Neuronal stem cell (in vitro differentiated cells): ENCODE measurements at regions not wholly inside any gene's neighbourhood (a gene's known extent, or its start where the extent isn't known, plus 50 kb on each side); places are given as distances from the start of the nearest gene placed in this dataset.
"Not testable (repeated sequence)": the region's sequence is repeated elsewhere in the genome, so short reads cannot be mapped to it uniquely, and the experiment has no call there.

Experiments
- DNase-seq: peaks from one replicate; pipeline ENCODE4 v3.0.0-alpha.2; 2013; ENCODE audit warnings: low spot score
- H2AFZ ChIP-seq: one replicate; pipeline ENCODE4 v1.6.1; 2013; ENCODE audit warnings: mild to moderate bottlenecking, low read length, inconsistent platforms
- H2AK5ac ChIP-seq: 2 replicates; pipeline ENCODE4 v1.6.1; 2013; ENCODE audit warnings: low read depth, mild to moderate bottlenecking, inconsistent platforms, low read length, moderate library complexity, mixed read lengths
- H2BK120ac ChIP-seq: 2 replicates; pipeline ENCODE4 v1.6.1; 2013; ENCODE audit warnings: low read depth, mild to moderate bottlenecking, inconsistent platforms, low read length, moderate library complexity, mixed read lengths
- H2BK12ac ChIP-seq: one replicate; pipeline ENCODE4 v1.6.1; 2013; ENCODE audit warnings: low read length, inconsistent platforms
- H2BK15ac ChIP-seq: 2 replicates; pipeline ENCODE4 v1.6.1; 2013; ENCODE audit warnings: mild to moderate bottlenecking, low read length, inconsistent platforms, mixed read lengths
- H2BK5ac ChIP-seq: one replicate; pipeline ENCODE4 v1.6.1; 2013; ENCODE audit warnings: inconsistent platforms, mild to moderate bottlenecking, low read length, moderate library complexity
- H3K14ac ChIP-seq: one replicate; pipeline ENCODE4 v1.6.1; 2013; ENCODE audit warnings: low read length, inconsistent platforms
- H3K18ac ChIP-seq: 2 replicates; pipeline ENCODE4 v1.6.1; 2013; ENCODE audit warnings: low read length, inconsistent platforms
- H3K23ac ChIP-seq: 2 replicates; pipeline ENCODE4 v1.6.1; 2013; ENCODE audit warnings: low read depth, mild to moderate bottlenecking, mixed read lengths, low read length, inconsistent platforms; ENCODE audit not compliant: poor library complexity
- H3K27ac ChIP-seq: replicated peaks from 3 replicates; pipeline ENCODE4 v1.5.1; 2013; ENCODE audit warnings: low read length, inconsistent platforms
- H3K27me3 ChIP-seq, 3 experiments: 2 replicates each; pipeline ENCODE4 v1.6.1; 2013; ENCODE audit warnings: low read length in 3 of 3, mild to moderate bottlenecking in 2 of 3, inconsistent platforms in 1 of 3, low read depth in 1 of 3, mixed read lengths in 1 of 3, moderate library complexity in 1 of 3; ENCODE audit not compliant: control insufficient read depth in 3 of 3, insufficient read depth in 3 of 3
- H3K36me3 ChIP-seq, 2 donors: replicated peaks in 1 of 2; 2 replicates each; pipeline ENCODE4 v1.6.1; 2013; ENCODE audit warnings: low read length in 2 of 2; ENCODE audit not compliant: control insufficient read depth in 2 of 2, insufficient read depth in 2 of 2
- H3K4ac ChIP-seq: 2 replicates; pipeline ENCODE4 v1.6.1; 2013; ENCODE audit warnings: inconsistent platforms, mild to moderate bottlenecking, low read length, moderate library complexity
- H3K4me1 ChIP-seq, 2 donors: 1 replicate in 1 of 2; 2 replicates in 1 of 2; pipeline ENCODE4 v1.6.1; 2013; ENCODE audit warnings: low read length in 2 of 2, low read depth in 1 of 2; ENCODE audit not compliant: control insufficient read depth in 2 of 2, insufficient read depth in 1 of 2
- H3K4me2 ChIP-seq: one replicate; pipeline ENCODE4 v1.6.1; 2013; ENCODE audit warnings: mild to moderate bottlenecking, low read length, inconsistent platforms; ENCODE audit not compliant: insufficient read depth, poor library complexity, severe bottlenecking
- H3K4me3 ChIP-seq, 2 donors: 2 replicates each; pipeline ENCODE4 v1.5.1; 2013; ENCODE audit warnings: low read length in 2 of 2, mild to moderate bottlenecking in 2 of 2, inconsistent platforms in 1 of 2, moderate library complexity in 1 of 2
- H3K79me1 ChIP-seq: one replicate; pipeline ENCODE4 v1.6.1; 2013; ENCODE audit warnings: low read depth, mild to moderate bottlenecking, inconsistent platforms, low read length, moderate library complexity
- H3K9ac ChIP-seq: one replicate; pipeline ENCODE4 v1.6.1; 2013; ENCODE audit warnings: mild to moderate bottlenecking, low read depth, low read length, inconsistent platforms; ENCODE audit not compliant: poor library complexity
- H3K9me3 ChIP-seq, 2 donors: replicated peaks in 1 of 2; 2 replicates each; pipeline versions ENCODE3 to v1.6.1; 2013; ENCODE audit warnings: low read length in 2 of 2, mild to moderate bottlenecking in 2 of 2, inconsistent platforms in 1 of 2, low read depth in 1 of 2, mixed read lengths in 1 of 2, moderate library complexity in 1 of 2; ENCODE audit not compliant: control insufficient read depth in 2 of 2, insufficient read depth in 1 of 2
- H4K8ac ChIP-seq: one replicate; pipeline ENCODE4 v1.6.1; 2013; ENCODE audit warnings: low read depth, mild to moderate bottlenecking, inconsistent platforms, low read length, moderate library complexity
- H4K91ac ChIP-seq: one replicate; pipeline ENCODE4 v1.6.1; 2013; ENCODE audit warnings: low read length, low read depth, mild to moderate bottlenecking, inconsistent platforms; ENCODE audit not compliant: poor library complexity
- WGBS, 2 donors: extraction: QIAGEN DNeasy Blood & Tissue Kit; methylation state at CpG; one replicate each; pipeline ENCODE4 v1.1.7; 2013; ENCODE audit warnings: missing lambda C conversion rate in 2 of 2, mixed read lengths in 1 of 2; ENCODE audit not compliant: insufficient read length in 2 of 2, insufficient replicate concordance in 1 of 2; ENCODE audit errors: extremely low coverage in 2 of 2; 5-methylcytosine and 5-hydroxymethylcytosine counted together

GRCh38 chr10:46779571-46779970 is 131.7 kb upstream of the PTPN20 start:
- Histone ChIP-seq H3K14ac (peak overlapping the region; percentile 56), H2BK12ac (peak overlapping the region; percentile 58)
- H3K27ac ChIP-seq, H3K27me3 ChIP-seq, H2BK5ac ChIP-seq, H2BK120ac ChIP-seq, H3K4me3 ChIP-seq, H2AFZ ChIP-seq, H3K36me3 ChIP-seq, H3K4me2 ChIP-seq, H3K9ac ChIP-seq, H4K8ac ChIP-seq, H2AK5ac ChIP-seq, H3K79me1 ChIP-seq, H2BK15ac ChIP-seq, H3K23ac ChIP-seq, H3K18ac ChIP-seq, H3K4me1 ChIP-seq, H4K91ac ChIP-seq, H3K4ac ChIP-seq, H3K9me3 ChIP-seq, DNase-seq: not testable (repeated sequence)
- WGBS, 2 donors: no CpG with 5 or more reads among the region's 9 CpGs

DNA sequence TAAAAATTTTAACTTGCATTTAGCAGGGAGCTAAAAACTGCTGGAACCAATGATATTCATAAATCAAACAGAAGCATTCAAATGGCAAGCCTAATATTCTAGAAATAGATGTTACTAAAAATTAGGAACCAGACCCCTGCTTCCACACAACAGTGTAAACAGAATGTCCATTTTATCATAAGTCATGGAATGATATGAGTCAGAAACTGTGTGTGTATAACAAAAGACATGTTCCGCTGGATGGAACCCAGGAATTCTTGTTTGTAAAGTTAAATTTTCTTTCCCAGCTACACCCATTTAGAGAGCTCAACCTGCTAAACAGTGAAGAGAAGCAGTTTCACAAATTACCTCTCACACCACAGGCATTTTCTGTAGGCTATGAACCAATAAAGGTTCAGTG is 131.1 kb upstream of the PTPN20 start:
- not testable (repeated sequence) for H3K4ac ChIP-seq, H3K79me1 ChIP-seq, H4K8ac ChIP-seq, H3K23ac ChIP-seq, H3K4me1 ChIP-seq, H2AK5ac ChIP-seq, H2BK5ac ChIP-seq, H2AFZ ChIP-seq, H3K9ac ChIP-seq, H3K36me3 ChIP-seq, H3K4me2 ChIP-seq, H2BK15ac ChIP-seq, H2BK120ac ChIP-seq, H3K27me3 ChIP-seq, H3K4me3 ChIP-seq, H3K18ac ChIP-seq, H2BK12ac ChIP-seq, H3K9me3 ChIP-seq, H4K91ac ChIP-seq, H3K14ac ChIP-seq, DNase-seq, H3K27ac ChIP-seq
- WGBS, 2 donors: no CpG with 5 or more reads among the region's 1 CpG

GRCh38 chr10:46781001-46781400 is 130.2 kb upstream of the PTPN20 start:
- not testable (repeated sequence) for H3K27me3 ChIP-seq, H2BK12ac ChIP-seq, H3K18ac ChIP-seq, H2AFZ ChIP-seq, H2BK15ac ChIP-seq, H3K27ac ChIP-seq, H4K91ac ChIP-seq, H2BK120ac ChIP-seq, H3K79me1 ChIP-seq, H3K23ac ChIP-seq, DNase-seq, H3K4me3 ChIP-seq, H3K14ac ChIP-seq, H3K9ac ChIP-seq, H2BK5ac ChIP-seq, H3K4me1 ChIP-seq, H3K4ac ChIP-seq, H3K9me3 ChIP-seq, H2AK5ac ChIP-seq, H3K4me2 ChIP-seq, H4K8ac ChIP-seq, H3K36me3 ChIP-seq
- WGBS, 2 donors: no CpG with 5 or more reads among the region's 8 CpGs

- not testable (repeated sequence) for H2AK5ac ChIP-seq, DNase-seq, H3K4ac ChIP-seq, H2BK120ac ChIP-seq, H3K27ac ChIP-seq, H3K4me2 ChIP-seq, H2BK15ac ChIP-seq, H3K14ac ChIP-seq, H3K9ac ChIP-seq, H3K27me3 ChIP-seq, H3K18ac ChIP-seq, H3K4me1 ChIP-seq, H4K91ac ChIP-seq, H3K9me3 ChIP-seq, H2BK5ac ChIP-seq, H3K36me3 ChIP-seq, H3K23ac ChIP-seq, H2BK12ac ChIP-seq, H3K4me3 ChIP-seq, H4K8ac ChIP-seq, H3K79me1 ChIP-seq, H2AFZ ChIP-seq
- WGBS, 2 donors: no CpG with 5 or more reads among the region's 4 CpGs
Measured at GRCh38 chr10:46782001-46782874, 129.0 kb upstream of the PTPN20 start.
